ENCODE measurements at regions not wholly inside any gene's neighbourhood (a gene's known extent, or its start where the extent isn't known, plus 50 kb on each side); places are given as distances from the start of the nearest gene placed in this dataset.
"Not testable (repeated sequence)": the region's sequence is repeated elsewhere in the genome, so short reads cannot be mapped to it uniquely, and the experiment has no call there.

- Histone ChIP-seq H3K36me3 (ENCODE audit: control insufficient read depth in 2 of 2, extremely low read depth in 1 of 2, insufficient read depth in 2 of 2, low read length in 2 of 2) (no peaks in the 10 kb centered on the region), H3K4me2 (ENCODE audit: control insufficient read depth, extremely low read depth, insufficient read depth, low read depth, low read length) (no peak overlapping the region), H2AFZ (ENCODE audit: control insufficient read depth, low read length) (no peak overlapping the region), H3K9ac (ENCODE audit: control insufficient read depth, extremely low read depth, insufficient read depth, low read length) (no peak overlapping the region), H3K4me3 (ENCODE audit: control insufficient read depth in 2 of 3, extremely low read depth in 1 of 3, insufficient read depth in 2 of 3, low read depth in 1 of 3, low read length in 3 of 3) (no peak overlapping the region), H3K27me3 (ENCODE audit: control insufficient read depth, extremely low read depth, insufficient read depth, low read length) (no peaks in the 10 kb centered on the region), H3K9me1 (ENCODE audit: control insufficient read depth, extremely low read depth, insufficient read depth, low read length) (no peaks in the 10 kb centered on the region), H3K79me2 (ENCODE audit: control insufficient read depth, insufficient read depth, low read length) (no peaks in the 10 kb centered on the region), H4K20me1 (ENCODE audit: control insufficient read depth, extremely low read depth, insufficient read depth, low read length) (no peaks in the 10 kb centered on the region), H3K4me1 (ENCODE audit: control insufficient read depth, extremely low read depth, insufficient read depth, low read length) (no peaks in the 10 kb centered on the region), H3K9me3 (ENCODE audit: control insufficient read depth, low read depth, low read length) (no peaks in the 10 kb centered on the region), H3K27ac (ENCODE audit: control insufficient read depth, insufficient read depth, low read length) (no peak overlapping the region)
- TF ChIP-seq EZH2 (IDR thresholded peaks at IDR 0.05; ENCODE audit: low read length) (no peak), CTCF (optimal IDR thresholded peaks at IDR 0.05 in 1 of 3, IDR thresholded peaks at IDR 0.05 in 1 of 3, conservative IDR thresholded peaks at IDR 0.05 in 1 of 3; ENCODE audit: extremely low read depth in 1 of 3, insufficient read depth in 2 of 3, low read length in 3 of 3) (no peak)
- dilution Hi-C loops (cut with MboI; ENCODE audit: extremely low pct_ligation_motif_present, low sequenced_read_pairs) = no loop called here
- FAIRE-seq = no peak
- no peak for DNase-seq (ENCODE audit: low read depth, low spot score)
Observed at GRCh38 chr9:17075758-17076485, 58.9 kb upstream of the CNTLN start.

- Histone ChIP-seq H3K9me1 (ENCODE audit: control insufficient read depth, extremely low read depth, insufficient read depth, low read length) (no peaks in the 10 kb centered on the region), H4K20me1 (ENCODE audit: control insufficient read depth, extremely low read depth, insufficient read depth, low read length) (no peaks in the 10 kb centered on the region), H3K9me3 (ENCODE audit: control insufficient read depth, low read depth, low read length) (no peaks in the 10 kb centered on the region), H3K4me1 (ENCODE audit: control insufficient read depth, extremely low read depth, insufficient read depth, low read length) (no peaks in the 10 kb centered on the region), H2AFZ (ENCODE audit: control insufficient read depth, low read length) (no peak overlapping the region), H3K27ac (ENCODE audit: control insufficient read depth, insufficient read depth, low read length) (no peak overlapping the region), H3K36me3 (ENCODE audit: control insufficient read depth in 2 of 2, extremely low read depth in 1 of 2, insufficient read depth in 2 of 2, low read length in 2 of 2) (no peaks in the 10 kb centered on the region), H3K4me2 (ENCODE audit: control insufficient read depth, extremely low read depth, insufficient read depth, low read depth, low read length) (no peak overlapping the region), H3K79me2 (ENCODE audit: control insufficient read depth, insufficient read depth, low read length) (no peaks in the 10 kb centered on the region), H3K4me3 (ENCODE audit: control insufficient read depth in 2 of 3, extremely low read depth in 1 of 3, insufficient read depth in 2 of 3, low read depth in 1 of 3, low read length in 3 of 3) (no peak overlapping the region), H3K9ac (ENCODE audit: control insufficient read depth, extremely low read depth, insufficient read depth, low read length) (no peak overlapping the region), H3K27me3 (ENCODE audit: control insufficient read depth, extremely low read depth, insufficient read depth, low read length) (no peaks in the 10 kb centered on the region)
- DNase-seq (ENCODE audit: low read depth, low spot score) (no peak), FAIRE-seq (no peak)
- TF ChIP-seq EZH2 (IDR thresholded peaks at IDR 0.05; ENCODE audit: low read length) = no peak
- TF ChIP-seq CTCF (optimal IDR thresholded peaks at IDR 0.05 in 1 of 3, IDR thresholded peaks at IDR 0.05 in 1 of 3, conservative IDR thresholded peaks at IDR 0.05 in 1 of 3; ENCODE audit: extremely low read depth in 1 of 3, insufficient read depth in 2 of 3, low read length in 3 of 3) = no peak
- dilution Hi-C loops (cut with MboI; ENCODE audit: extremely low pct_ligation_motif_present, low sequenced_read_pairs) = no loop called here
Observed at GRCh38 chr9:17075146-17075757, 59.6 kb upstream of the CNTLN start.

GRCh38 chr9:17072563-17072962 is 62.3 kb upstream of the CNTLN start:
- H3K36me3 ChIP-seq (ENCODE audit: control insufficient read depth in 2 of 2, extremely low read depth in 1 of 2, insufficient read depth in 2 of 2, low read length in 2 of 2); H3K9ac ChIP-seq (ENCODE audit: control insufficient read depth, extremely low read depth, insufficient read depth, low read length); dilution Hi-C loops (cut with MboI; ENCODE audit: extremely low pct_ligation_motif_present, low sequenced_read_pairs); H4K20me1 ChIP-seq (ENCODE audit: control insufficient read depth, extremely low read depth, insufficient read depth, low read length); FAIRE-seq; H3K4me3 ChIP-seq (ENCODE audit: control insufficient read depth in 2 of 3, extremely low read depth in 1 of 3, insufficient read depth in 2 of 3, low read depth in 1 of 3, low read length in 3 of 3); H3K27ac ChIP-seq (ENCODE audit: control insufficient read depth, insufficient read depth, low read length); H2AFZ ChIP-seq (ENCODE audit: control insufficient read depth, low read length); H3K9me1 ChIP-seq (ENCODE audit: control insufficient read depth, extremely low read depth, insufficient read depth, low read length); DNase-seq (ENCODE audit: low read depth, low spot score); H3K4me1 ChIP-seq (ENCODE audit: control insufficient read depth, extremely low read depth, insufficient read depth, low read length); H3K9me3 ChIP-seq (ENCODE audit: control insufficient read depth, low read depth, low read length); H3K27me3 ChIP-seq (ENCODE audit: control insufficient read depth, extremely low read depth, insufficient read depth, low read length); H3K79me2 ChIP-seq (ENCODE audit: control insufficient read depth, insufficient read depth, low read length); H3K4me2 ChIP-seq (ENCODE audit: control insufficient read depth, extremely low read depth, insufficient read depth, low read depth, low read length): not testable (repeated sequence)

All from keratinocyte (primary cell).